Suprapubic skin (tissue), 4 donors: ENCODE measurements at regions not wholly inside any gene's neighbourhood (a gene's known extent, or its start where the extent isn't known, plus 50 kb on each side); places are given as distances from the start of the nearest gene placed in this dataset.

Source experiments
- DNase-seq, 2 donors: peaks; one replicate each; pipeline ENCODE4 v3.0.0-alpha.2; 2019; ENCODE audit warnings: low spot score in 2 of 2
- H3K27ac ChIP-seq: fragments of 200-600 bp; sonication (generic); one replicate; pipeline ENCODE4 v1.5.1; 2019
- H3K27me3 ChIP-seq: fragments of 200-600 bp; sonication (generic); one replicate; pipeline ENCODE4 v1.5.1; 2019
- H3K36me3 ChIP-seq: fragments of 200-600 bp; sonication (generic); one replicate; pipeline ENCODE4 v1.5.1; 2019
- H3K4me1 ChIP-seq: fragments of 200-600 bp; sonication (generic); one replicate; pipeline ENCODE4 v1.5.1; 2019
- H3K4me3 ChIP-seq: fragments of 200-600 bp; sonication (generic); one replicate; pipeline ENCODE4 v1.5.1; 2019; ENCODE audit warnings: mild to moderate bottlenecking
- H3K9me3 ChIP-seq: fragments of 200-600 bp; sonication (generic); one replicate; pipeline ENCODE4 v1.5.1; 2019
- CTCF ChIP-seq, 2 donors: fragments of 200-600 bp in 1 of 2; fragments of 450-650 bp in 1 of 2; sonication (generic) in 1 of 2; IDR thresholded peaks; one replicate each; pipeline ENCODE4 v1.5.1; 2016 to 2019; ENCODE audit warnings: antibody characterized with exemption in 2 of 2, mild to moderate bottlenecking in 1 of 2, moderate library complexity in 1 of 2
- EP300 ChIP-seq: sonication (generic); formaldehyde crosslinking; IDR thresholded peaks from one replicate; pipeline ENCODE4 v1.6.1; 2017; ENCODE audit warnings: antibody characterized with exemption
- POLR2A ChIP-seq, 2 donors: fragments of 450-650 bp; IDR thresholded peaks; one replicate each; pipeline ENCODE4 v1.6.1; 2017; ENCODE audit warnings: antibody characterized with exemption in 2 of 2, mild to moderate bottlenecking in 2 of 2, moderate library complexity in 2 of 2
- POLR2AphosphoS5 ChIP-seq, 3 donors: sonication (generic); formaldehyde crosslinking; IDR thresholded peaks; one replicate each; pipeline ENCODE4 v1.6.1; 2017; ENCODE audit warnings: antibody characterized with exemption in 3 of 3
- WGBS: methylation state at CpG from one replicate; pipeline ENCODE4 v1.1.5; 2018; 5-methylcytosine and 5-hydroxymethylcytosine counted together

- H3K4me1 ChIP-seq: peaks cover 4% of the 10 kb centered on the region
- H3K36me3 ChIP-seq: peaks cover 3% of the 10 kb centered on the region
- H3K27me3 ChIP-seq: no peaks in the 10 kb centered on the region
- WGBS: 71% methylated on average over 3 of the region's 3 CpGs
- no peak for DNase-seq
- TF ChIP-seq CTCF (IDR thresholded peaks at IDR 0.05): no peak
- TF ChIP-seq POLR2A (IDR thresholded peaks at IDR 0.05): no peak
- no peak for TF ChIP-seq POLR2AphosphoS5 (IDR thresholded peaks at IDR 0.05)
- TF ChIP-seq EP300: no peak
- no peak overlapping the region for H3K27ac ChIP-seq
- H3K4me3 ChIP-seq: no peak overlapping the region
- no peaks in the 10 kb centered on the region for H3K9me3 ChIP-seq
Measured at GRCh38 chr18:46257366-46257765, 153.2 kb downstream of the HAUS1 start.

- no peak for TF ChIP-seq POLR2A (IDR thresholded peaks at IDR 0.05)
- no peak for TF ChIP-seq POLR2AphosphoS5 (IDR thresholded peaks at IDR 0.05)
- no peak for TF ChIP-seq CTCF (IDR thresholded peaks at IDR 0.05)
- no peak for TF ChIP-seq EP300
- Histone ChIP-seq H3K27me3 (no peaks in the 10 kb centered on the region), H3K4me1 (peaks cover 15% of the 10 kb centered on the region), H3K27ac (no peak overlapping the region), H3K4me3 (no peak overlapping the region), H3K36me3 (peaks cover 12% of the 10 kb centered on the region), H3K9me3 (no peaks in the 10 kb centered on the region)
- no peak for DNase-seq
- 89% methylated on average over 4 of the region's 4 CpGs for WGBS
Measured at GRCh38 chr18:46260016-46260878, 156.1 kb downstream of the HAUS1 start.

GRCh38 chr18:46260879-46261143, 156.6 kb downstream of the HAUS1 start:
- H3K36me3 ChIP-seq: peaks cover 12% of the 10 kb centered on the region
- no peak for TF ChIP-seq POLR2AphosphoS5 (IDR thresholded peaks at IDR 0.05)
- TF ChIP-seq EP300: no peak
- no peak for TF ChIP-seq CTCF (IDR thresholded peaks at IDR 0.05)
- no peak for TF ChIP-seq POLR2A (IDR thresholded peaks at IDR 0.05)
- no peak for DNase-seq
- H3K27me3 ChIP-seq: no peaks in the 10 kb centered on the region
- 78% methylated on average over 3 of the region's 3 CpGs for WGBS
- no peak overlapping the region for H3K4me3 ChIP-seq
- H3K27ac ChIP-seq: no peak overlapping the region
- H3K4me1 ChIP-seq: peaks cover 15% of the 10 kb centered on the region
- no peaks in the 10 kb centered on the region for H3K9me3 ChIP-seq

GRCh38 chr18:46261799-46262198, 157.6 kb downstream of the HAUS1 start:
- Histone ChIP-seq H3K4me1 (peaks cover 15% of the 10 kb centered on the region), H3K36me3 (peaks cover 12% of the 10 kb centered on the region), H3K9me3 (no peaks in the 10 kb centered on the region), H3K4me3 (no peak overlapping the region), H3K27me3 (no peaks in the 10 kb centered on the region), H3K27ac (no peak overlapping the region)
- DNase-seq: no peak
- WGBS: 93% methylated on average over 1 of the region's 1 CpG
- no peak for TF ChIP-seq EP300
- no peak for TF ChIP-seq POLR2AphosphoS5 (IDR thresholded peaks at IDR 0.05)
- TF ChIP-seq CTCF (IDR thresholded peaks at IDR 0.05): no peak
- TF ChIP-seq POLR2A (IDR thresholded peaks at IDR 0.05): no peak

- Histone ChIP-seq H3K4me1 (peaks cover 15% of the 10 kb centered on the region), H3K4me3 (no peak overlapping the region), H3K27ac (no peak overlapping the region), H3K36me3 (peaks cover 12% of the 10 kb centered on the region), H3K9me3 (no peaks in the 10 kb centered on the region), H3K27me3 (no peaks in the 10 kb centered on the region)
- DNase-seq: no peak
- WGBS: 88% methylated on average over 4 of the region's 4 CpGs
- TF ChIP-seq POLR2A (IDR thresholded peaks at IDR 0.05) (no peak), EP300 (no peak), CTCF (IDR thresholded peaks at IDR 0.05) (no peak), POLR2AphosphoS5 (IDR thresholded peaks at IDR 0.05) (no peak)
Measured at GRCh38 chr18:46262856-46263255, 158.7 kb downstream of the HAUS1 start.
